ENCODE measurements at regions not wholly inside any gene's neighbourhood (a gene's known extent, or its start where the extent isn't known, plus 50 kb on each side); places are given as distances from the start of the nearest gene placed in this dataset.
"Not testable (repeated sequence)": the region's sequence is repeated elsewhere in the genome, so short reads cannot be mapped to it uniquely, and the experiment has no call there.

DNA sequence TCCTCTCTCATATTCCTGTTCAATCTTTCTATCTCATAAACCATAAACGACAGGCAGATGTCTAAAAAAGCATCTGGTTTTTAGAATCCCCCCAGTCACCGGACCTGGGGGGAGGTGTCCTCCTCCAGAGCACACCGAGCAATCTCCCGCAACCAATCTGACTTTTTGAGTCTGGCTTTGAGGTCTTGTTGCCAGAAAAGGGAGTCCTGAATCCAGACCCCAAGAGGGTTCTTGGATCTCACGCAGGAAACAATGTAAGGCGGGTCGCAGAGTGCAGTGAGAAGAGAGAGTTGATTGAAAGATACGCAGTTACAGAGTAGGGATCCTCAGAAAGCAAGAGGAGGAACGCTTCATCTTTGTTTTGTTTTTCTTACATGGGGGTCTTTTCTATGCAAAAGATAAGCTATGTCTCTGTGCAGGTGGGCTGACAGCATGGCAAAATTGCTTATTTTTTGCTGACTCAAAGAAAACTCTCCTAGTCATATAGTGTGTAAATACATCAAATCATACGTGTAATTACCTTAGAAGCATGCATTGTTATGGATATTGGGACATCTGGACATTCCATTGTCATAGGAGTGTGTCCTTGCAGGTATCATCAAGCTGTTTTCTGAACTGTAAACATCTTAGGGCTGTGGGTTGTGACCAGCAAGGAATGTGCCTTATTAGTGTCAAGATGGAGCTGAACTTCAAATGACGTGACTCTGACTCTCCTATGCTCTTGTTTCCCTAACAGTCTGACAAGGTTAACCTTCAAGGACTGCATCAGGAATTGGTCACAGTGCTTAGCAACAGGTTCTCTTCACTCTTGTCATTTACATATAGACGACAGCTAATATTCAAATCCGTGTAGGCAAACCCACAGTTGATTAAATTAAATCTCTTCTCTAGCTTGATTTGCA is 159.3 kb upstream of the DAPK1 start:
- DNase-seq, result no peak

DNA sequence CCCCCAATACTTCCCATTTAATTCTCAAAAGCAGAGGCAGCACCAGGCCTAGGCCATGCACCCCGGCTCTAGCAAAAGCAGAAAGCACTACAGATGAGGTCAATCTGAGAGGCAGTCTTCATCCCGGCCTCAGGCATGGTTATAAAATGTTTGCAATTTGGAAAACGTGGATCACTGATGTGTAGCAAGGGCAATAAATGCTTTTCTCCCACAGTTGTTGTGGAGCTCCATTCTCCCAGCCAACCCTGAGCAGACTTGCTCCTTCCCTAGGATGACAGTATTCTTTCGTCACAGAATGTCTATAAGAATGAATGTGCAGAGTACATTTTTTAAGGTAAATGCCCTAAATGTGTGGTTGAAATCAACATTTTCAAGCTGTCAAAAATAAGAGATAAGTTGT is 157.3 kb upstream of the DAPK1 start:
- DNase-seq, result no peak

DNA sequence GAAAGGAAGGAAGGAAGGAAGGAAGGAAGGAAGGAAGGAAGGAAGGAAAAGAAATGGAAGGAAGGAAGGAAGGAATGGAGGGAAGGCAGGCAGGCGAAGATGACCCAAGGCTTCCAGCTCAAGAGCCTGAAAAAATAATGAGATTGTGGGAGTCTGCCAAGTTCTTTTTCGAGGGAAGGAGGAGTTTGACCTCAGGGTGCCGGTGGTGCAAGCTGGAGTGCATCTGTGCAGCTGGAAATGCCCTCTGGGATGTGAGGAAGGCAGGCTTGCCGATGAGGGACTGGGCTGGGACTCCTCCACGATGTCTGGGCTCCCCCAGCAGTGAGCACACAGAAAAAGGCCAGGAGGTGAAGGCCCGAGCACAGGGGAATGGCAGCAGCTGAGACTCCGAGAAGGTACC is 154.9 kb upstream of the DAPK1 start:
- DNase-seq, result no peak

DNA sequence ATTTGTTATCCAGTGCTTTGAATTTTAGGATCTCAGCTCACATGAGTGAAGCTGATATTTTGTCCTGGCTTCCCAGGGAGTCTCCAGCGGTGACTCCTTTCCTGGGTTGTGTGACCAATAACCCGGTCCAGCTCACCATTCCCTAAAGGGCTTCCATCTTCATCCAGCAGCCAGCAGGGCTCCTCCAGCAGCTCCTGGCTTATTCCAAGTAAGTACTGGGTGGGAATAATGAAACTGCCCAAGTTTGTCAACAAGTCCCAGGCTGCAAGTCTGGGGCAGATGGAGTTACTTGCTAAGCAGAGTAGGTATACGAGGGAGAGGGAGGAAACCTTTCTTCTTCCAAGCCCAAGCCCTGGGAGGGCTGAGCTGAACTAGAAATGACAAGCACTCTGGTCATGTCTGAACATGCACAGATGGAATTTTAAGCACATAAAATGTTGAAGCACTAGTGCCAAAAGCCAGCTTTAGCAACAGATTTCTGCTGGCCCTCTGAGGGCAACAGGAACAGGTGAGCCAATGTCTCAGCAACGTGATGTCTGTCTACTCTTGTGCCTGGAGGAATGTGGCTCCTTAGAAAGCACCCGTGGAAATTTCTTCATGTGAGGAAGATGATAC is 153.7 kb upstream of the DAPK1 start:
- no peak for DNase-seq

DNA sequence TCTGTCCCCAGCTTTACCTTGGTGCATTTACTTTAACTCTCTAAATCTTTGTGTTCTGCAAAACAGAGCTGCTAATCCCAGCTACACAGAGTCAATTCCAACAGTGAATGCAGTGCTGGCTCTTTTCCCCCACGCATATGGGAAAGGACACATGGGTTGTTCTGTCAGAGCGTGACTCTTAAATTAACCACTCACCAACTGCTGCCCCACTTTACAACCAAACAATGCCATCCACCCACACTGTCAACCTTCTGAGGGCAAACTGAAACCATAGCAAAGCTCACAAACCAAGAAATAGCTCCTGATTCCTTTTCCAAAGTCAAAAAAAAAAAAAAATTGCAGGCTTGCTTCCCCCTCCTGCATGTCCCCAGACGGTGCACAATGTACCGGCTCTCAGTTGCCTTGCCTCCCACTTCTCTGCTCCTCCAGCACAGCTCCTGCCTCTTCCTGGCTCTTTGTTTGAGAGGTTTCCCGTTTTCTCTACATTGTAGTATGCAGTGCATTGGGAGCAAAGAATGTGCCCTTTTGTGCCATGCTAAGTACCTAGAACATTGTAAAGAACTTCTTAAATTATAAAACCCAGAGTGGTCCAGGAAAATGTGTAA is 151.5 kb upstream of the DAPK1 start:
- no peak for DNase-seq

DNA sequence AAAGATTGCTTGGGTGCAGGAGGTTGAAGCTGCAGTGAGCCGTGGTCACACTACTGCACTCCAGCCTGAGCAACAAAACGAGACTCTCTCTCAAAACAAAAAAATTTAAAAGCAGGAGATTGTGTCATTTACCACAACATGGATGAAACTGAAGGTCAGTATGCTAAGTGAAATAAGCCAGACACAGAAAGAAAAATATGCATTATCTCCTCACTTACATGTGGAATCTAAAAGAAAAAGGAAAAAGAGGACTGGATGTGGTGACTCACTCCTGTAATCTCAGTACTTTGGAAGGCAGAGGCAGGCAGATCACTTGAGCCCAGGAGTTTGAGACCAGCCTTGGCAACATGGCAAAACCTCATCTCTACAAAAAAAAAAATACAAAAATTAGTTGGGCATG is 146.8 kb upstream of the DAPK1 start:
- no peak for DNase-seq

DNA sequence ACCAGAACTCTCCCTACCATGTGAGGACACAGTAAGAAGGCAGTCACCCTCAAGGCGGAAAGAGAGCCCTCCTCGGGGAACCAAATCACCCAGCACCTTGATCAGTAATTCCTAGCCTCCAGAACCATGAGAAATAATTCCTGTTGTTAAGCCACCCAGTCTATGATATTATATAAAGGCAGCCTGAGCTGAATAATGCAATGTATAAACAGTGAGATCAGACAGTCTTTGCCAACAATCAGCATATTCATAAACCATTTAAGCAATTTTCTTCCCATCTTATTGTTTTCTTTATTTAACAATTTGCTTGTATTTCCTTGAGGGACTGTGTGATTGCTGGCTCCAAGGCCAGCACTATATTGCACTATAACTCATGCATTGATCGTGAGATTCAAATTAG is 144.4 kb upstream of the DAPK1 start:
- DNase-seq, result no peak

DNA sequence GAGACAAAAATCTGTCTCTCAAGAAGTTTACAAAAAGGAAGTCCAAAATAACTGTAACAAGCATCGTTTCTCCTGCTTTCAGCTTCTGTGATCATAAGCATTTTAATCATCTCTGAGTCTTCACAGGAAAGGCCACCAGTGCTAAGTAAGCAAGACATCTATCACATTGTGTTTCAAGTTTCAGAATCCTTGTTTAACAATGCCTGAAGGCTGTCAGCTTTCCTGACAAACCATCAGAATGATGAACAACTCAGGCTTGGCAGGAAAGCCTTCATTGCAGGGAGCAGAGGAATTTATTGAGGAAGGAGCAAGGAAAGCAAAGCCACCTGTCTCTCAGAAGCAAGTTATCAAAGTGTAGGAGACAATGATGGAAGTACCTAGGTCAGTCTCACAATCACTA is 143.5 kb upstream of the DAPK1 start:
- no peak for DNase-seq

DNA sequence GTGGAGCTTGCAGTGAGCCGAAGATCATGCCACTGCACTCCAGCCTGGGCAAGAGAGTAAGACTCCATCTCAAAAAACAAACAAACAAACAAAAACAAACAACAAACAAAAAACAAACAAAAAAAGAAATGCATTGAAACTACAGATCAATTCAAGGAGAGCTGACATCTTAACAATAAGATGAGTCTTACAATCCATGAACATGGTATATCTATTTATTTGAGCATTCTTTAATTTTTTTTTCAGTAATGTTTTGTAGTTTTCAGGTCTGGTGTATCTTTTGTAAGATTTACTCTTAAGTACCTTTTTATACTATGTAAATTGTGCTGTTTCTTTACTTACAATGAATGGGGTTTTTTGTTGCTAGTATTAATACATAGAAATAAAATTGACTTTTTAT is 140.1 kb upstream of the DAPK1 start:
- no peak for DNase-seq

DNA sequence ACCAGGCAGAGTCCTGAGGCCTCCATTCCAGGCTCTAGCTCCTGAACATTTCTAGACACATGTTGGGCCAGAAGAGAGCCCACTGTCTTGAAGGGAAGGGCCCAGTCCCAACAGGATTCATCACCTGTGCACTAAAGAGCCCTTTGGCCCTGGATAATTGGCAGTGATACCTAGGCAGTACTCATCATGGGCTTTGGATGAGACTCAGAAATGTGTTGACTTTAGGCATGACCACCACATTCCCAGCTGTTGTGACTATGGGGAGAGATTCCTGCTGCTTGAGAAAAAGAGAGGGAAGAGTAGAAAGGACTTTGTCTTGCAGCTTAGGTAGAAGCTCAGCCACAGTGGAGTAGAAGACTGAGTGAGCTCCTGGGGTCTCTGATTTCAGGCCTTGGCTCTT is 138.4 kb upstream of the DAPK1 start:
- no peak for DNase-seq

DNA sequence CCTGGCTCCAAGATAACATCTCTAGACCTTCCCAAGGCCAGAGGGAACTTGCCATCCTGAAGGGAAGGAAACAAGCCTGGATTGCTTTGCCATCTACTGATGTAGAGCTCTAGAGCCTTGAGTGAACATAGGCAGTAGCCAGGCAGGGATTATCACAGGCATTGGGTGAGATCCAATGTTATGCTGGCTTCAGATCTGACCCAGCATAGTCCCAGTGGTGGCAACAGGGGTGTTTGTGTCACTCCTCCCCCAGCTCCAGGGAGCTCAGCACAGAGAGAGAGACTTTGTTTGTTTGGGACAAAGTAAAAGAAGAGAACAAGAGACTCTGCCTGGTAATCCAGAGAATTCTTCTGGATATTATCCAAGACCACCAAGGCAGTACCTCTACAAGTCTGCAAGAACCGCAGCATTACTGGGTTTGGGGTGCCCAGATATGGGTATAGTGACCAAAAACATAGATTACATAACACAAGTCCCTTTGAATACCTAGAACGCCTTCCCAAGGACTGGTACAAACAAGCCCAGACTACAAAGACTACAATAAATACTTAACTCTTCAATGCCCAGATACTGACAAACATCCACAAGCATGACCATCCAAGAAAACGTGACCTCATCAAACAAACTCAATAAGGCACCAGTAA is 137.6 kb upstream of the DAPK1 start:
- DNase-seq, result no peak

DNA sequence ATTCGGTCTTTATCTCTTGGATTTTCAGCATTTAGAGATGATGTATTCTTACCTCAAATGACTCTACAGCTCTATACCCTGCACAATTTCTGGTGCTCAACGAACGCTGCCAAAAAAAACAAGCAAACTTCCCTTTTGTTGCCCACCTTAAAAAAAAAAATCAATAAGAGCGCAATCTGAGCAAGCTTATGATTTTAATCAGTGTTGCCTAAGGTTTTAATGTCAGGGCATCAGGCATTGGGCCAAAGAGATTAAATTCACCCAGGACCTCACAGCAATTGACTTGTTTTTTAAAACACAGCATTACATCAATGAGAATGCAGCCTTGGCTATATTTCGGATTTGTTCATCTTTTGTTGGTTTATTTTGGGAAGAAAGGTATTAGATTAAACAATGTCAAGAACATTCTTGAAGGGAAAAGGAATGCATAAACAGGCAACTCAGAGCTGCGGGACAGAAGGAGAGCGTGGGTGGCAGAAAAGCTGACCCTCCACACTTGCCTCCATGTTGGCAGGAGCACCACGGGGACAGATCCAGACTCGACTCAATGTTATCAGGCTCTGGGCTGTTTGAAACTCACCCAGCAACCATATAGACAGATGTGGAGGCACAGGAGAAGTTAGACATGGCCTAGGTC is 127.5 kb upstream of the DAPK1 start:
- no peak for DNase-seq

DNA sequence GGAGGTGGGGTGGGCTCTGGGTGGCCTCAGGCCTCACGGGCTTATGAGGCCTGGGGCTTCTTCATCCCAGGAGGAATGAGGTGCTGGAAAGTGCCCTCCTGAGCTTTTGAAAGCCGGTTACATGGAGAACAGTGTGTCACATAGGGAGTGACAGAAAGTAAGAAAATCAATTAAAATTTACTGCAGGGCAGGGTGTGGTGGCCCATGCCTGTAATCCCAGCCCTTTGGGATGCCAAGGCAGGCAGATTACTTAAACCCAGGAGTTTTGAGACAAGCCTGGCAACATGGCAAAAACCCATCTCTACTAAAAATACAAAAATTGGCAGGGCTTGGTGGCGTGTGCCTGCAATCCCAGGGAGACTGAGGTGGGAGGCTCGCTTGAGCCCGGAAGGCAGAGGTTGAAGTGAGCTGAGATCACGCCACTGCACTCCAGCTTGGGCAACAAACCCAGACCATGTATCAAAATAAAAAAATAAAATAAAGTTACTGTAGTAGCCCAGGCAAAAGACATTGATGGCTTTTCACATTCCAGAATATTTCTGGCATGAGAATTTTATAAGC is 125.8 kb upstream of the DAPK1 start:
- no peak for DNase-seq

DNA sequence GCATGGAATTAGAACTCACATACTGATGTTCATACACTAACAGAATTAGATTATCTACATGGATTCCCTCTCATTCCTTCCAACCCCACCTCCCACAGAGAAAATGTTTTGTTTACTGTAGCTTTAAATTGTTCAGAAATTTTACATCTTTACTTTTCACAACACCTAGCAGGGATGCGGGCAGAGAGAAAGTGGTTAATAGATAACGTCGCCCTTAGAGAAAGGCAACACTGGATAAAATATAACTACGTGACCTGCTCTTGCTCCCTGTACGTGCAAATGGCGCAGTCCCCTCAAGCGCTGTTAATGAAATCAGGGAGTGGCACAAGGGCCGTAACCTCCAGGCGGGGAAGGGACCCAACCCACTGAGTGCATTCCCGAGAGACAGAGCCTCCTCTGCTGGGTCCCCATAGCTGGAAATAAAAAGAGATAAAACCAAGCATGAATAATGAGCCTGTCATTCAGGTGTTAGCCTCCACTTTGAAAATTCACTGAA is 125.3 kb upstream of the DAPK1 start:
- no peak for DNase-seq

DNA sequence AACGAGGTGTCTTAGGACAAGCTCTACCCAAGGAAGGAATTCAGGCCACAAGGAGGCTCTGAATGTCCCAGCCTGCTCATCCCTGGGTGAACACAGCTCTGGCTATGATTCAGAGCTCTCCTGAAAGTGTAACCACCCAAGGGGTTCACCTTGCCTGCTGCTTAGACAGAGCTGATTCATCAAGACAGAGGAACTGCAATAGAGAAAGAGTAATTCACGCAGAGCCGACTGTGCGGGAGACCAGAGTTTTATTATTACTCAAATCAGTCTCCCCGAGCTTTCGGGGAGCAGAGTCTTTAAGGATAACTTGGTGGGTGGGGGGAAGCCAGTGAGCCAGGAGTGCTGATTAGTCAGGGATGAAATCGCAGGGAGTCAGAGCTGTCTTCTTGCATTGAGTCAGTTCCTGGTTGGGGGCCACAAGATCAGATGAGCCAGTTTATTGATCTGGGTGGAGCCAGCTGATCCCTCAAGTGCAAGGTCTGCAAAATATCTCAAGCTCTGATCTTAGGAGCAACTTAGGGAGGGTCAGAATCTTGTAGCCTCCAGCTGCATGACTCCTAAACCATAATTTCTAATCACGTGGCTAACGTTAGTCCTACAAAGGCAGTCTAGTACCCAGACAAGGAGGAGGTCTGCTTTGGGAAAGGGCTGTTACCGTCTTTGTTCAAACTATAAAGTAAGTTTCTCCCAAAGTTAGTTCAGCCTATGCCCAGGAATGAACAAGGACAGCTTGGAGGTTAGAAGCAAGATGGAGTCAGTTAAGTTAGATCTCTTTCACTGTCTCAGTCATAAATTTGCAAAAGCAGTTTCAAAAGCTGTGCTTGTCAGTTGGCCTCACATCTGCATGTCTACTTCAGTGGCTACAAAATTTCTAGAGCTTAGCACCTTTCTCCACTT is 123.4 kb upstream of the DAPK1 start:
- DNase-seq, result not testable (repeated sequence)

DNA sequence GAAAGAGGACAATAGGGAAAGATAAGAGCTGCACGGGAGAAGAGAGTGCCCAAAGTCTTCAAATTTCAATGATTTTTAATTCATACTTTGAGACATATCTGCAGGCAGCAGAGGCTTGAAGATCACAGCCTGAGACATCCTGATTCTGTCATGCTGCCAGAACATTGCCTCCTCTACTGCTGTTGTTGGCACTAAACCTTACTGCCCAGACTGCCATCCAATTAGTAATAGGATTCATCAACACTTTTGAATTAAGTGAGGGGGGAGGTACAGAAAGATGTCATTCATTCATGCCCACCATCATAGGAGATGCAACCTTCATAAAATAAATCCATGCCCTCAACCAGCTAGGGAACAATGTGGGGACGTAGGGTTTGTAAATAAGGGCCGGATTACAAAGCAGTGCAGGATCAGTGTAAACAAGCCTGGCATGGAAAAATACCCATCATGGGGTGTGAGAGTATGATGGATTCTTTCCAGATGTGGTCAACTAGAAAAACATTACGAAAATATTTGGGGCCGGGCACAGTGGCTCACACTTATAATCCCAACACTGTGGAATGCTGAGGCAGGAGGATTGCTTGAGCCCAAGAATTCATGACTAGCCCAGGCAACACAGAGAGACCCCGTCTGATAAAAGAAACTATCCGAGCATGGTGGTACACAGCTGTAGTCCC is 122.1 kb upstream of the DAPK1 start:
- no peak for DNase-seq

DNA sequence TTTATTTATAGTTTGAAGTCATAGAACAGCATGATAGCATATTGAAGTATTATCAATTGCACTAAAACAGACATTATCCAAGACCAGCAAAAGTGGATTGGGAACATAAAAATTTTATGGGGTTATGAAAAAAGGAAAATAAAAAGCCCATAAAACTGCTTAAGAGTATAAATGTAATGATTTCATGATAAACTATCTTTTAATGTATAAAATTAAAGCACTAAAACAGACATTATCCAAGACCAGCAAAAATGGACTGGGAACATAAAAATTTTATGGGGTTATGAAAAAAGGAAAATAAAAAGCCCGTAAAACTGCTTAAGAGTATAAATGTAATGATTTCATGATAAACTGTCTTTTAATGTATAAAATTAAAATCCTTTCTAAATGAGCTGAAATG is 119.0 kb upstream of the DAPK1 start:
- DNase-seq, result no peak

DNA sequence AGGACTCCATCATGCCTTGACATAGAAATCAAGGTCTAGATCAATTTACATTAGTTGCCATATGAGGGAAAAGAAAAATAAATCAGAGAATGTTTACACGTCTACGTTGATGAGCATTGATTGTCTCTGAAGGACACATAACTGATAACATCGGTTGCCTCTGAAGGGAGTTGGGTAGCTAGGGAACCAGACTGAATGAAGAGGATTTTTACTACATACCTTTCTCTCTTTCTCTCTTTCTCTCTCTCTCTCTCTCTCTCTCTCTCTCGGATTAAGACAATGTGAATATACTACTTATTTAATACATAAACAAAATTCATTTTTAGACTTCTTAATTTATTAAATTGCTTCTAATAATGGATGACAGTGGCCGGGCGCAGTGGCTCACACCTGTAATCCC is 118.4 kb upstream of the DAPK1 start:
- no peak for DNase-seq

DNA sequence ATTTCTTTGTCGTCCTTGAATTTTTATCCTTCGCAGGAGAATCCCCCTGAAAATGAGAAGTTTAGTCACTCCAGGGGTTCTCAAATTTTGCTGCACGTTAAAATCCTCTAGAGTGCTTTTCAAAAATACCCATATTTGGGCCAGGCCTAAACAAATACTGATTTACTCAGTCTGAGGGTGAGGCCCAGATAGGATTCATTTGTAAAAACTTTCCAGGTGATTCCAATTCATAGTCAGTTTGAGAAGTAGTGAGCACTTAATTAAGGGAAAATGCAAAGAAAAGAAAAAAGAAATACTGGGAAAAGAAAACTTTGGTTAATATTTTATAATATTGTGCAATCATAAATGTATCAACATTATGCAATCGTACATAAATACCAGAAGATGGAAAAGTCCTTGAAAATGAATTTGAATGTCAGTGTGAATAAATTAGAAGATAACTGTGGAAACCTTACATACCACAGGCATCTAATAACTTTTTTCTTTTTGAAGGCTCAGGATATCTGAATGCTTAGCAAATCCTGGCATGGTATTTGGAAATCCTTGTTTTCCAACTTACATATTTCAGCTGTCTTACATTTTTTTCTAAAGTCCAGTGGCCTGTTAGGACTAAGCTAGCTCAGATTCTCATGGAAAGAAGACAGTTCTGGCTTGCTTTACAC is 116.5 kb upstream of the DAPK1 start:
- no peak for DNase-seq

DNA sequence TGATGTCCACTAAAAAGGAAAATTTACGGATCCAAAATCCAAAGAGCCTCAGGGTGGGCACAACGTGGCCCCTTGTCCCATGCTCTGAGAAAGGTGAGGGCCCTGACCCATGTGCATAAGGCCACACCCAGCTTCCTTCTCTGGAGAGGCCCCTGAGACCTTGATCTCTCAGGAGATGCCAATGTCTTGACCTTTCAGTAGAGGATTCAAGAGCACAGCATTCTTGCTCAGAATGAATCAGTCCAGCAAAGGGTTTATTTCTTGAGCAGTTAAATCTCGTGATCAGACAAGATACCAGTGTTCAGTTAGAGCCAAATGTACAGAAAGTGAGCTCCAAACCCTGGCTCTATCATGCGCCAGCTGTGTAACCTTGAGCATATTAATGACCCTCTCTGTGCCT is 115.9 kb upstream of the DAPK1 start:
- DNase-seq, result no peak

DNA sequence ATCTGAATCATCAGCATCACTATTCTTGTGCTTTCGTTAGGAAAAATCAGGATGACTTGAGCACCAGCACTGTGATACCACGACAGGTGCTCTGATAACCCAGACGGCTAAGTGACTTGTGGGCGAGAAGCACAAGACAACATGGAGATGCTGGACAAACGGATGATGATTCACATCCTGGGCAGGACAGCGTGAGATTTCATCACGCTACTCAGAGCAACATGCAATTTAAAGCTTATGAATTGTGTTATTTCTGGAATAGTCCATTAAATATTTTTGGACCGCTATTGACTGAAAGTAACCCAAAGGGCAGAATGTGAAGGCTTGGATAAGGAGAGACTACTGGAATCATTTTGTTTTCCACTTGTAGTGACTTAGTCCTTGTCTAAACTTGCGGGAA is 114.8 kb upstream of the DAPK1 start:
- no peak for DNase-seq
